ENCODE measurements at regions not wholly inside any gene's neighbourhood (a gene's known extent, or its start where the extent isn't known, plus 50 kb on each side); places are given as distances from the start of the nearest gene placed in this dataset.

DNA sequence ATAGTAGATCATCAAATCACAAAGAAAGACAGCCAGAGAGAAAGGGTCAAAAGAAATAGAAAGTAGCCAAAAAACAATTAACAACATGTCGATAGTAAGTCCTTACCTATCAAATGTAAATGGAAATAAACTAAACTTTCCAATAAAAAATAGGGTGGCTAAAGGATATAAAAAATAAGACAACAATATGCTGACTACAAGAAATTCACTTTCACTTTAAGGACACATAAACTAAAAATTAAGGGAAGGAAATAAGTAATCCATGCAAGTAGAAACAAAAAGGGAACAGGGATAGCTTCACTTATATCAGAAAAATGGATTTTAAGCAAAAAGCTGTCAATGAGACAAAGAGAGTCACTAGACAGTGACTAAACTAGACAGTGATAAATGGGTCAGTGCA, 903.9 kb upstream of the ZEB2 start:
- ChIA-PET POLR2A (ENCODE audit: unreplicated experiment) (no interaction called here), CTCF (no interaction called here)
- no peaks in the 10 kb centered on the region for H3K27me3 ChIP-seq (ENCODE audit: low read length)
- H2AFZ ChIP-seq (ENCODE audit: low read length): no peak overlapping the region
- BruUV-seq (replicated peaks): no TSS peak
- H3K9ac ChIP-seq (ENCODE audit: low read length): no peak overlapping the region
- TF ChIP-seq EZH2 (IDR thresholded peaks at IDR 0.05; ENCODE audit: low read length, unreplicated experiment) (no peak), CTCF (conservative IDR thresholded peaks at IDR 0.05; ENCODE audit: low read depth, low read length) (no peak), EZH2phosphoT487 (IDR thresholded peaks at IDR 0.05; ENCODE audit: borderline replicate concordance, low read length) (no peak)
- H3F3A ChIP-seq (ENCODE audit: low read length, unreplicated experiment): no peaks in the 10 kb centered on the region
- no peaks in the 10 kb centered on the region for H3K79me2 ChIP-seq (ENCODE audit: low read length)
- no peaks in the 10 kb centered on the region for H3K4me1 ChIP-seq (ENCODE audit: insufficient read depth, low read length)
- ATAC-seq (no peak), DNase-seq (no peak)
- no peak overlapping the region for H3K27ac ChIP-seq (ENCODE audit: low read length)
- intact Hi-C loops (cut with micrococcal nuclease): no loop called here
- peaks cover 11% of the 10 kb centered on the region; the same call in 1 of the 2 replicates for H3K9me3 ChIP-seq (ENCODE audit: low read length)
- H4K20me1 ChIP-seq (ENCODE audit: low read length): no peaks in the 10 kb centered on the region
- H3K36me3 ChIP-seq (ENCODE audit: low read depth, low read length): no peaks in the 10 kb centered on the region
- H3K4me2 ChIP-seq (ENCODE audit: low read length): no peak overlapping the region
- H3K4me3 ChIP-seq (ENCODE audit: low read length): no peak overlapping the region
- H3K9me2 ChIP-seq (replicated peaks; ENCODE audit: low read length): no peaks in the 10 kb centered on the region

GRCh38 chr2:145422576-145422975, 902.7 kb upstream of the ZEB2 start:
- CTCF ChIA-PET: no interaction called here

GRCh38 chr2:145421841-145422240, 901.9 kb upstream of the ZEB2 start:
- Histone ChIP-seq H3K36me3 (ENCODE audit: low read depth, low read length) (no peaks in the 10 kb centered on the region), H3K9me3 (ENCODE audit: low read length) (peaks cover 11% of the 10 kb centered on the region; the same call in 1 of the 2 replicates), H3K9ac (ENCODE audit: low read length) (no peak overlapping the region), H4K20me1 (ENCODE audit: low read length) (no peaks in the 10 kb centered on the region), H3K27me3 (ENCODE audit: low read length) (no peaks in the 10 kb centered on the region), H3K4me1 (ENCODE audit: insufficient read depth, low read length) (no peaks in the 10 kb centered on the region), H3K4me3 (ENCODE audit: low read length) (no peak overlapping the region), H2AFZ (ENCODE audit: low read length) (no peak overlapping the region), H3K4me2 (ENCODE audit: low read length) (no peak overlapping the region), H3K79me2 (ENCODE audit: low read length) (no peaks in the 10 kb centered on the region), H3K27ac (ENCODE audit: low read length) (no peak overlapping the region), H3F3A (ENCODE audit: low read length, unreplicated experiment) (no peaks in the 10 kb centered on the region), H3K9me2 (replicated peaks; ENCODE audit: low read length) (no peaks in the 10 kb centered on the region)
- no TSS peak for BruUV-seq (replicated peaks)
- TF ChIP-seq EZH2phosphoT487 (IDR thresholded peaks at IDR 0.05; ENCODE audit: borderline replicate concordance, low read length): no peak
- no peak for TF ChIP-seq CTCF (conservative IDR thresholded peaks at IDR 0.05; ENCODE audit: low read depth, low read length)
- no peak for TF ChIP-seq EZH2 (IDR thresholded peaks at IDR 0.05; ENCODE audit: low read length, unreplicated experiment)
- intact Hi-C loops (cut with micrococcal nuclease): no loop called here
- POLR2A ChIA-PET (ENCODE audit: unreplicated experiment): no interaction called here
- no peak for DNase-seq
- CTCF ChIA-PET: no interaction called here
- ATAC-seq: no peak

More at GRCh38 chr2:145422576-145422975, 902.7 kb upstream of the ZEB2 start:
- H3K4me3 ChIP-seq (ENCODE audit: low read length): no peak overlapping the region
- no peaks in the 10 kb centered on the region for H3K36me3 ChIP-seq (ENCODE audit: low read depth, low read length)
- H3K9me2 ChIP-seq (replicated peaks; ENCODE audit: low read length): no peaks in the 10 kb centered on the region
- H3K9ac ChIP-seq (ENCODE audit: low read length): no peak overlapping the region
- no TSS peak for BruUV-seq (replicated peaks)
- no peaks in the 10 kb centered on the region for H3K79me2 ChIP-seq (ENCODE audit: low read length)
- TF ChIP-seq CTCF (conservative IDR thresholded peaks at IDR 0.05; ENCODE audit: low read depth, low read length) (no peak), EZH2 (IDR thresholded peaks at IDR 0.05; ENCODE audit: low read length, unreplicated experiment) (no peak), EZH2phosphoT487 (IDR thresholded peaks at IDR 0.05; ENCODE audit: borderline replicate concordance, low read length) (no peak)
- ATAC-seq (no peak), DNase-seq (no peak)
- peaks cover 11% of the 10 kb centered on the region; the same call in 1 of the 2 replicates for H3K9me3 ChIP-seq (ENCODE audit: low read length)
- H3K4me1 ChIP-seq (ENCODE audit: insufficient read depth, low read length): no peaks in the 10 kb centered on the region
- H4K20me1 ChIP-seq (ENCODE audit: low read length): no peaks in the 10 kb centered on the region
- intact Hi-C loops (cut with micrococcal nuclease): no loop called here
- H3K27me3 ChIP-seq (ENCODE audit: low read length): no peaks in the 10 kb centered on the region
- no peaks in the 10 kb centered on the region for H3F3A ChIP-seq (ENCODE audit: low read length, unreplicated experiment)
- POLR2A ChIA-PET (ENCODE audit: unreplicated experiment): no interaction called here
- no peak overlapping the region for H3K4me2 ChIP-seq (ENCODE audit: low read length)
- H3K27ac ChIP-seq (ENCODE audit: low read length): no peak overlapping the region
- no peak overlapping the region for H2AFZ ChIP-seq (ENCODE audit: low read length)

All from PC-3 (cell line).